PC-9 (cell line): ENCODE measurements at regions not wholly inside any gene's neighbourhood (a gene's known extent, or its start where the extent isn't known, plus 50 kb on each side); places are given as distances from the start of the nearest gene placed in this dataset.

ENCODE experiments used
- BruUV-seq: library from RNA; stranded (reverse); fragments of 400-500 nt; replicated peaks from 2 replicates; lab custom pipeline; 2021; lab: Mats Ljungman, UMichigan
- CTCF ChIA-PET: fragments of 300-600 bp; sonication (Branson Sonifier 250); formaldehyde crosslinking; loops from one replicate; lab custom pipeline; 2022; ENCODE audit warnings: antibody characterized with exemption; lab: Charles Lee
- POLR2A ChIA-PET: fragments of 300-600 bp; sonication (Branson Sonifier 250); formaldehyde crosslinking; loops from one replicate; lab custom pipeline; 2022; ENCODE audit warnings: antibody characterized with exemption; ENCODE audit not compliant: unreplicated experiment; lab: Charles Lee
- DNase-seq, 2 experiments: peaks; one replicate each; pipeline versions ENCODE4 v3.0.0 to v3.0.0-alpha.2; 2015 to 2022; ENCODE audit warnings: mixed read lengths in 1 of 2
- H2AFZ ChIP-seq: fragments of 200-600 bp; sonication (generic); 2 replicates; pipeline ENCODE4 v1.8.1; 2017; ENCODE audit warnings: antibody characterized with exemption
- H3F3A ChIP-seq: fragments of 200-600 bp; sonication (generic); 2 replicates; pipeline ENCODE4 v1.8.1; 2017; ENCODE audit warnings: antibody characterized with exemption, mild to moderate bottlenecking, low read depth; ENCODE audit not compliant: insufficient read depth
- H3K27ac ChIP-seq: fragments of 200-600 bp; sonication (generic); 2 replicates; pipeline ENCODE4 v1.6.1; 2016; ENCODE audit warnings: mixed run types
- H3K27me3 ChIP-seq: fragments of 200-600 bp; sonication (generic); 2 replicates; pipeline ENCODE4 v1.6.1; 2016; ENCODE audit warnings: low read depth, mixed run types; ENCODE audit not compliant: insufficient read depth
- H3K36me3 ChIP-seq: fragments of 200-600 bp; sonication (generic); 2 replicates; pipeline ENCODE4 v1.6.1; 2016; ENCODE audit warnings: low read depth, mixed run types
- H3K4me1 ChIP-seq: fragments of 200-600 bp; sonication (generic); replicated peaks from 2 replicates; pipeline ENCODE4 v1.6.1; 2016; ENCODE audit warnings: mixed run types; ENCODE audit not compliant: insufficient read depth
- H3K4me2 ChIP-seq: fragments of 200-600 bp; sonication (generic); 2 replicates; pipeline ENCODE4 v1.6.1; 2017; ENCODE audit warnings: mixed run types
- H3K4me3 ChIP-seq: fragments of 200-600 bp; sonication (generic); 2 replicates; pipeline ENCODE4 v1.6.1; 2016; ENCODE audit warnings: mixed run types
- H3K79me2 ChIP-seq: fragments of 200-600 bp; sonication (generic); 2 replicates; pipeline ENCODE4 v1.6.1; 2017; ENCODE audit warnings: low read depth, mixed run types
- H3K9me2 ChIP-seq: fragments of 200-600 bp; sonication (generic); 2 replicates; pipeline ENCODE4 v1.8.1; 2017; ENCODE audit warnings: mild to moderate bottlenecking; ENCODE audit not compliant: insufficient read depth
- H3K9me3 ChIP-seq: fragments of 200-600 bp; sonication (generic); 2 replicates; pipeline ENCODE4 v1.8.1; 2016; ENCODE audit warnings: low read depth; ENCODE audit not compliant: insufficient read depth
- H4K20me1 ChIP-seq: fragments of 200-600 bp; sonication (generic); 2 replicates; pipeline ENCODE4 v1.8.1; 2017; ENCODE audit not compliant: insufficient read depth
- EZH2 ChIP-seq: fragments of 200-600 bp; sonication (generic); IDR thresholded peaks from 2 replicates; pipeline ENCODE4 v1.8.0; 2017; ENCODE audit warnings: antibody characterized with exemption, low read depth
- intact Hi-C: fragments of 100-400 bp; cut with micrococcal nuclease; formaldehyde crosslinking; loops from one replicate; pipeline ENCODE4 v1.10.0; 2022; ENCODE audit not compliant: unreplicated experiment
- TF ChIP-seq, protein P1 (sequence below): fragments of 200-600 bp; sonication (generic); conservative IDR thresholded peaks from 2 replicates; pipeline ENCODE4 v1.6.1; 2017; ENCODE audit warnings: mixed run types, antibody characterized with exemption, mild to moderate bottlenecking, moderate library complexity

GRCh38 chr13:69204620-69205019 is 903.0 kb upstream of the ATXN8OS start:
- Histone ChIP-seq H3K4me1 (no peaks in the 10 kb centered on the region), H3K4me3 (no peak overlapping the region), H2AFZ (no peak overlapping the region), H3K36me3 (no peaks in the 10 kb centered on the region), H3K9me2 (no peaks in the 10 kb centered on the region), H3K27me3 (no peaks in the 10 kb centered on the region), H3K9me3 (no peaks in the 10 kb centered on the region), H3K4me2 (no peak overlapping the region), H4K20me1 (no peaks in the 10 kb centered on the region; the same call in 1 of the 2 replicates), H3K79me2 (no peaks in the 10 kb centered on the region), H3F3A (no peaks in the 10 kb centered on the region), H3K27ac (no peak overlapping the region)
- intact Hi-C loops, result no loop called here
- no TSS peak for BruUV-seq
- ChIA-PET CTCF (no interaction called here), POLR2A (interaction anchor here (0.6 kb wide), 1 partner anchor 67 kb away, joined by 3 read pairs; no protein-coding TSS in a partner anchor)
- TF ChIP-seq EZH2, result no peak
- TF ChIP-seq, protein P1, sequence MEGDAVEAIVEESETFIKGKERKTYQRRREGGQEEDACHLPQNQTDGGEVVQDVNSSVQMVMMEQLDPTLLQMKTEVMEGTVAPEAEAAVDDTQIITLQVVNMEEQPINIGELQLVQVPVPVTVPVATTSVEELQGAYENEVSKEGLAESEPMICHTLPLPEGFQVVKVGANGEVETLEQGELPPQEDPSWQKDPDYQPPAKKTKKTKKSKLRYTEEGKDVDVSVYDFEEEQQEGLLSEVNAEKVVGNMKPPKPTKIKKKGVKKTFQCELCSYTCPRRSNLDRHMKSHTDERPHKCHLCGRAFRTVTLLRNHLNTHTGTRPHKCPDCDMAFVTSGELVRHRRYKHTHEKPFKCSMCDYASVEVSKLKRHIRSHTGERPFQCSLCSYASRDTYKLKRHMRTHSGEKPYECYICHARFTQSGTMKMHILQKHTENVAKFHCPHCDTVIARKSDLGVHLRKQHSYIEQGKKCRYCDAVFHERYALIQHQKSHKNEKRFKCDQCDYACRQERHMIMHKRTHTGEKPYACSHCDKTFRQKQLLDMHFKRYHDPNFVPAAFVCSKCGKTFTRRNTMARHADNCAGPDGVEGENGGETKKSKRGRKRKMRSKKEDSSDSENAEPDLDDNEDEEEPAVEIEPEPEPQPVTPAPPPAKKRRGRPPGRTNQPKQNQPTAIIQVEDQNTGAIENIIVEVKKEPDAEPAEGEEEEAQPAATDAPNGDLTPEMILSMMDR, result no peak
- DNase-seq, result no peak

- CTCF ChIA-PET, result no interaction called here
- no peaks in the 10 kb centered on the region for H3K79me2 ChIP-seq
- intact Hi-C loops, result no loop called here
These were observed 904.6 kb upstream of the ATXN8OS start for GRCh38 chr13:69202996-69203395.

GRCh38 chr13:69199664-69200063 is 908.0 kb upstream of the ATXN8OS start:
- Histone ChIP-seq H4K20me1 (no peaks in the 10 kb centered on the region), H3K9me2 (no peaks in the 10 kb centered on the region), H3K36me3 (no peaks in the 10 kb centered on the region), H3K9me3 (no peaks in the 10 kb centered on the region), H3K27ac (no peak overlapping the region), H3F3A (no peaks in the 10 kb centered on the region), H3K4me1 (no peaks in the 10 kb centered on the region), H2AFZ (no peak overlapping the region), H3K27me3 (no peaks in the 10 kb centered on the region), H3K4me2 (no peak overlapping the region), H3K4me3 (no peak overlapping the region), H3K79me2 (no peaks in the 10 kb centered on the region)
- ChIA-PET POLR2A (no interaction called here), CTCF (no interaction called here)
- intact Hi-C loops, result no loop called here
- BruUV-seq, result no TSS peak
- DNase-seq, result no peak
- TF ChIP-seq, protein P1, result no peak

More at GRCh38 chr13:69202996-69203395, 904.6 kb upstream of the ATXN8OS start:
- Histone ChIP-seq H3K9me2 (no peaks in the 10 kb centered on the region), H3K27ac (no peak overlapping the region), H4K20me1 (no peaks in the 10 kb centered on the region; the same call in 1 of the 2 replicates), H3K27me3 (no peaks in the 10 kb centered on the region), H3K4me3 (no peak overlapping the region), H3K9me3 (no peaks in the 10 kb centered on the region), H3K4me2 (no peak overlapping the region), H3K36me3 (no peaks in the 10 kb centered on the region), H3F3A (no peaks in the 10 kb centered on the region), H3K4me1 (no peaks in the 10 kb centered on the region), H2AFZ (no peak overlapping the region)
- POLR2A ChIA-PET, result no interaction called here
- TF ChIP-seq EZH2, result no peak
- TF ChIP-seq, protein P1, result no peak
- no peak for DNase-seq
- BruUV-seq, result no TSS peak
